ENCODE measurements at regions not wholly inside any gene's neighbourhood (a gene's known extent, or its start where the extent isn't known, plus 50 kb on each side); places are given as distances from the start of the nearest gene placed in this dataset.
"Not testable (repeated sequence)": the region's sequence is repeated elsewhere in the genome, so short reads cannot be mapped to it uniquely, and the experiment has no call there.

DNA sequence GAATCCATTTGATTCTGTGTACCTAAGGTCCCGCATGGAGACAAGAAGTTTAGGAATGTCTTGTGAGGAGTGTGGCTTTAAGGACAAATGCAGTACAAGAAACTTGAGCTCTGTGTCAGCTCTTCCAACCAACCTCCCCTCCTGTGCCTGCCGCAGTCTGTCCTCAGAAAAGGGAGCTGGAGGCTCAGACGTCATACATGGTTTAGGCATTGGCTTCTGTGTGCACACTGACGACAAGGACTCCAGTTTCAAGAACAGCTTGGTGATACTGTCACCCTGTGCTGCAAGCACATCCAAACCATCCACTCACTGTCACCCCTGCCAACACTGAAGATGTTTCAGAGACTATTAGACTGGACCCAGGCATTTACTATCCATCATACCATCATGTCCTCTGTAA lies 470.4 kb downstream of the IRS1 start:
- no peak for DNase-seq (ENCODE audit: extremely low read depth in 1 of 11, low read depth in 9 of 11, low spot score in 4 of 11)

DNA sequence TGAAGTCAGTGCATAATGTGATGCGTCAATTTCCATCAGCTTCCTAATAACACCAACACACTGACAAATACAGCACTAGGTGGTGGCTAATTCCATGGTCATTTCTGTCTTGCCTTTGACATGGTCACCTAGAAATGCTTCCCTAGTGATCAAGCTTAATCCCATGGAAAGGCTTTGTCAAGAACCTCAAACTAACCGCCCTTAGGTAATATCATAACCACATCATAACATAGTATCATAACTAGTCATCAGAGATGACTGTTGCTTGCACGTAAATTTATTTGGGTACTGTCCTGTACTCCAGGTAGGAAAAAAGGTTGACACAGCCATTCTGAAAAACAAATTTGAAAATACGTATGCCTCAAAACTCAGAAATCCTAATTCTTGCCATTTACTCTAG lies 471.8 kb downstream of the IRS1 start:
- no peak for DNase-seq (ENCODE audit: extremely low read depth in 1 of 11, low read depth in 9 of 11, low spot score in 4 of 11)

- no peak for DNase-seq (ENCODE audit: extremely low read depth in 1 of 11, low read depth in 9 of 11, low spot score in 4 of 11)
Observed at GRCh38 chr2:226325526-226325925, 474.1 kb downstream of the IRS1 start.

DNA sequence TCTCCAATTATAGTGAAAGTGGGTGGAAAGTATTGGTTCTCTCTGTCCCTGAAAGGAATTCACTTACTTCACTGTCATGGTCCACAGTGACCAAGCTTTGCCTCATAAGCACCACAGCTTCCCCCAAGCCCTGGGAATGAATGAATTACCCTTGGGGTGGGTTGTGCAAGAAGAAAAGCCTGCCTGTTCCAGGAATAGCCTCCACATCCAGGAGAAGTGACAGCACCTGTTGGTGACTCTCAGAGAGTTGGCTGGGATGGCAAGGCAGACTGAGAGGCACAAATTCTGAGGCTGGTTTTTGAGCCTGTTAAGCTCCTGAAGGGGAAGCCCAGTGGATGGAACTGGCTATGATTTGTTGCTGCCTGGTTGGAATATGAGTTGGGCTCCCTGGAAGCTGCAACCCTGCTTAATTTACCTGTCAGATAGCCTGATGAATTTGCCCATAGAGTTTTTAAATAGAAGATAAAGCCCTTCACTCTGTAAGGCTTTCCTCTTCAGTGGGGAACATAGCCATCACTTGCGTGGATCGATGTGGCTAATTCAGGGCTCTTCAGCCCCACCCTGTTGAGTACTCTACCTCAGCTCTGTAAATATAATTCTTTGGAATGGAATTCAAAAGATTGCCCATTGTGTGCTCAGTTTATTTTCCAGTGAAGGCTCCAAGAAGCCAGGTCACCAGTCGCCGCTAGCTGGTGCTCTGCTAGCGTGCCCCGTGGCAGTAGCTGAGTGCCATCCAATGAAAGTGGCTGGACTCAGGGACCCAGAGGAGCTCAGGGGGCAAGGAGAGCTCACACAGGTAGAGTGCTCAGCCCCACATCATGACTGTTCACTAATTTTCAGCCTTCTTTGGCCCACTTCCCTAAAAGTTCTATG lies 479.3 kb downstream of the IRS1 start:
- DNase-seq (ENCODE audit: extremely low read depth in 1 of 11, low read depth in 9 of 11, low spot score in 4 of 11), result no peak

GRCh38 chr2:226317970-226318369 lies 481.6 kb downstream of the IRS1 start:
- DNase-seq (ENCODE audit: extremely low read depth in 1 of 11, low read depth in 9 of 11, low spot score in 4 of 11), result no peak

- no peak for DNase-seq (ENCODE audit: extremely low read depth in 1 of 11, low read depth in 9 of 11, low spot score in 4 of 11)
Observed at GRCh38 chr2:226313060-226313459, 486.6 kb downstream of the IRS1 start.

- DNase-seq (ENCODE audit: extremely low read depth in 1 of 11, low read depth in 9 of 11, low spot score in 4 of 11), result no peak
Observed at GRCh38 chr2:226312155-226312554, 487.5 kb downstream of the IRS1 start.

DNA sequence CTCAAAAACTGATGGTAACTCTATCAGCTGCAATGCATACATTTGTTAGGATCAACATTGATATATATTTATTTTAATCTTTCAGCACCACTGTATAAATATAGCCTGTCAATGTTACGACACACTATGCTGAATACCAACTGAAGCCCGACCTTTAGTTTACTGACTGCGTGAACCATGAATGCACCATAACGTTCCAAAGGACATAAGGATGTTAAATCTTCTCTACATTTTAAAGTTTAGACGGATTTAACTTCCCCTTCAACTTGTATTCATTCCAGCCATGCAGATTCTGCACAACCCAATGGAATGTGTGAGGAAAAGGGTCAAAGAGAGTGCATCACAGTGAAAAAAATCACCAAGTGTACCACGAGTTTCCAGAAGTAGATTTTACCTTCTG lies 489.5 kb downstream of the IRS1 start:
- peak in 8 of 11 donors; percentile 1 to 28 (median 12) for DNase-seq (ENCODE audit: extremely low read depth in 1 of 11, low read depth in 9 of 11, low spot score in 4 of 11)

DNA sequence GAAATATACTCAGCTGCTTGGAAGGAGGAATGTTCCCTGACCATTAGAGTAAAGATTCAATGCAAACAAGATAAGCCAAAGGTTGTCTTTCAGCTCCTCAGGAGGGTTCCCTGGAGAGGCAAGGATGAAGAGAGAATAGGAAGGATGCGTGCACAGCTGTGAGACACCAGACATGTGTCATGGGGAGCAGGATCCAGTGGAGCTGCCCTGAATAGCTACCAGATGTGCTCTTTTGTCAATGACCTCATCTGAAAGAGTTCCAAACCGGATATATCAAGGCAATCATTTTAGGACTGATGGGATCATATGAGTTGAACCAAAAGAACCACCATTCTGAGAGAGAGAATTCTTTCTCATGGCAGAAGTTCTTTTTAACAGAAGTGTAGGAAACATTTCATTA lies 490.6 kb downstream of the IRS1 start:
- no peak for DNase-seq (ENCODE audit: extremely low read depth in 1 of 11, low read depth in 9 of 11, low spot score in 4 of 11)

- DNase-seq (ENCODE audit: extremely low read depth in 1 of 11, low read depth in 9 of 11, low spot score in 4 of 11), result no peak
Observed at GRCh38 chr2:226308323-226308680, 491.3 kb downstream of the IRS1 start.

DNA sequence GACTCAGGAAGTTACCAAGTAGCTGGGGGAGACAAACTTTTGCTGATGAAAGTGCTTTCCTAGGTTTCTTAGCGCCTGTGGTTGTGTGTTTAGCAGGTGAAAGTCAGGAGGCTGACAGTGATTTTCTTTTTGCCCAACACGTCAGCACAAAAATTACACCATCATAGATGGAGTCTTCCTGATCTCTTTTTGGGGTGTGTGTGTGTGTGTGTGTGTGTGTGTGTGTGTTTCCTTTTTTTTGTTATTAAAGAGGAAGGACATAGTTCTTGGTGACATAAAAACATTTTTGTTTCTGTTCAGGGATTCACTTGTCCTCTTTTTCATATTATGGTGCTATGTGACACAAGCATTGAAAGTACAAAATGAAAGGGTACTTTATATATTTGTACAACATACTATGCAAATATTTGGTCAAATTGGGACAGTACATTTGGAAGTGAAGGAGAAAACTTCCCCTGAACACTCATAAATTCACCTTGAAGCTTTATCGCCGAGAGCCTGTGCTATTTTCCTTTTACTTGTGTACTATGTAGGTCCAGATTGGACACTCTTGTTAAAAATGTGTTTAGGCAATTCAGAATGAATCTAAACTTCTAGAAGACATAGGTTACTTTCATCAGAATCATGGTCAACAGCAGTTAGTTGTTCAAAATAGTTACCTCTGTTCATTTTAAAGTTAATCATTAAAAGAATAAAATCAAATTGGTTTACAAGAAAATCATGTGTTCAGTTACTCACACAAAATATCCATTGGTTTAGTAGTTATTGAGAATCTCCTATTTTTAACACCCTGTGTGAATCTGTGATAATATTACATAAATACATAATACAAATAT lies 491.9 kb downstream of the IRS1 start:
- DNase-seq (ENCODE audit: extremely low read depth in 1 of 11, low read depth in 9 of 11, low spot score in 4 of 11), result no peak

- no peak for DNase-seq (ENCODE audit: extremely low read depth in 1 of 11, low read depth in 9 of 11, low spot score in 4 of 11)
Observed at GRCh38 chr2:226306969-226307368, 492.7 kb downstream of the IRS1 start.

- DNase-seq (ENCODE audit: extremely low read depth in 1 of 11, low read depth in 9 of 11, low spot score in 4 of 11), result no peak
Observed at GRCh38 chr2:226304308-226304707, 495.3 kb downstream of the IRS1 start.

DNA sequence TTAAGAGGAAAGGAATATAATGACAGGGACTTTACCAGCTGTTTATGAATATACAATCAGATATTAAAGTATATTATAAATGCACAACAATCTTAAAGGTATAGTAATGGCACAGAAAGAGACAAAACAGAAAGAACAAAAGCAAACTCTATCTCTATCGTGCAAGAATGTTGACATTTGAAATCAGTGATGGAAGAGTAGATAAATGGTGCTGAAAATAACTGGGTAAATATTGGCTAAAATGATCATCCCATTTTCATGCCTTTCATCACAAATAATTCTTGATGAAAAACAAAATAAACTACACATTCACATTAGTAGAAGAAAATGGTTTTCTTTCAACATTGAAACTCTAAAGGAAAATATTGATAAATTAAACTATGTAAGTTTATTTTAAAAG lies 495.9 kb downstream of the IRS1 start:
- no peak for DNase-seq (ENCODE audit: extremely low read depth in 1 of 11, low read depth in 9 of 11, low spot score in 4 of 11)

- DNase-seq (ENCODE audit: extremely low read depth in 1 of 11, low read depth in 9 of 11, low spot score in 4 of 11), result no peak
Observed at GRCh38 chr2:226300196-226300886, 499.3 kb downstream of the IRS1 start.

DNA sequence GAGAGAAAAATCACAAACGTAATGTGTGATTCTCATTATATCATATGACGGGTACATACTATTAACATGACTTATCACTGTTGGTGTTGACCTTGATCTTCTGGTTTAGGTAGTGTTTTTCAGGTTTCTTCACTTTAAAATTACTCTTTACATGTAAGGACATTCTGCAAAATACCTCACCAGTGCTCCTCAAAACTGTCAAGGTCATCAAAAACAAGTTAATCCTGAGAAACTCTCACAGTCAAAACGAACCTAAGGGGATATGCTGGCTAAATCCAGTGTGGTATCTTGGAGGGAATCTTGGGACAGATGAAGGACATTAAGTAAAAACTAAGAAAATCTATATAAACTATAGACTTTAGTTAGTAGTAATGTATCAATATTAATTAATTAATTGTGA lies 499.8 kb downstream of the IRS1 start:
- DNase-seq (ENCODE audit: extremely low read depth in 1 of 11, low read depth in 9 of 11, low spot score in 4 of 11), result no peak

DNA sequence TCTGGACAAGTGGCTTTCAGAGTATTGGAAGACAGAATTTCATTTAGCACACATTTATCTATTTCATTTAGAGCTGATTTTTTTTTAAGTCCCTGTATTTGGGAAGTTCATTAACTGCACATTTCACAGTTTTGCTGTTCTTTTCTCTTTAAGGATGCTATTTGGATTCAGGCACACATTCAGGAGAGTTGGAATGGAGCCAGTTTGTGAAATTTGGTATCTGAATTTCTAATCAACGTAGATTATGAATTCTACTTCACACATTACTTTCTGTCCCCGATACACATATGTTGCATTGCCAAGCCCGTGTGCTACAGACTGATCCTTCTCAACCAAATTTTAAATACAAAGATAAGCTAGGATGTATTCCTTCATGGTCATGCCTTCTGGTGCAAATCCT lies 503.9 kb downstream of the IRS1 start:
- DNase-seq (ENCODE audit: extremely low read depth in 1 of 11, low read depth in 9 of 11, low spot score in 4 of 11), result no peak

GRCh38 chr2:226295123-226295522 lies 504.5 kb downstream of the IRS1 start:
- no peak for DNase-seq (ENCODE audit: extremely low read depth in 1 of 11, low read depth in 9 of 11, low spot score in 4 of 11)

- DNase-seq (ENCODE audit: extremely low read depth in 1 of 11, low read depth in 9 of 11, low spot score in 4 of 11), result not testable (repeated sequence)
Observed at GRCh38 chr2:226291281-226291680, 508.3 kb downstream of the IRS1 start.

DNA sequence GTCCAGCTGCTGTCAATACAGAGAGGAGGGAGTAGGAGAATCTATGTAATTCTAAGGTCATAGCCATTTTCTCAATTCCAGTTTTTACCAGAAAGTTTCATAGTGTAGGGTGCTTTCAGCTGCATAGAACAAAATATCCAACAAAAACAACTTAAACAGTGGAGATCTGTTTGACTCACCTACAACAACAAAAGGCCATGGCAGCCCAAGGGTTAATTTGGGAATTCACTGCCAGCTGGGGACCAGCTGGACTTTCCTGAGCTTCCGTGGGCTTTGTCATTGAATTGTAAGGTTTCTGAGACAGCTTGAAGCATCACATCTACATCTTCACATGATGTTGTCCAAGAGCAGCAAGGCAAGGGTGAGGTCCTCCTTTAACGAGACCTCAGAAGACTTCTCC lies 512.7 kb downstream of the IRS1 start:
- no peak for DNase-seq (ENCODE audit: extremely low read depth in 1 of 11, low read depth in 9 of 11, low spot score in 4 of 11)
